MM.1S (cell line): ENCODE measurements at regions not wholly inside any gene's neighbourhood (a gene's known extent, or its start where the extent isn't known, plus 50 kb on each side); places are given as distances from the start of the nearest gene placed in this dataset.

Experiments used
- EZH2 ChIP-seq: fragments of 300-600 bp; sonication (generic); optimal IDR thresholded peaks from 2 replicates; pipeline ENCODE3; 2017; ENCODE audit warnings: low read depth, mild to moderate bottlenecking, antibody characterized with exemption, low read length, mixed read lengths
- EZH2phosphoT487 ChIP-seq: fragments of 300-600 bp; sonication (generic); IDR thresholded peaks from 2 replicates; pipeline ENCODE4 v1.6.1; 2018; ENCODE audit warnings: antibody characterized with exemption, low read length
- TF ChIP-seq, protein P1 (sequence below): fragments of 300-600 bp; sonication (generic); IDR thresholded peaks from 2 replicates; pipeline ENCODE4 v1.5.1; 2016; ENCODE audit warnings: antibody characterized with exemption, low read length, mixed read lengths

DNA sequence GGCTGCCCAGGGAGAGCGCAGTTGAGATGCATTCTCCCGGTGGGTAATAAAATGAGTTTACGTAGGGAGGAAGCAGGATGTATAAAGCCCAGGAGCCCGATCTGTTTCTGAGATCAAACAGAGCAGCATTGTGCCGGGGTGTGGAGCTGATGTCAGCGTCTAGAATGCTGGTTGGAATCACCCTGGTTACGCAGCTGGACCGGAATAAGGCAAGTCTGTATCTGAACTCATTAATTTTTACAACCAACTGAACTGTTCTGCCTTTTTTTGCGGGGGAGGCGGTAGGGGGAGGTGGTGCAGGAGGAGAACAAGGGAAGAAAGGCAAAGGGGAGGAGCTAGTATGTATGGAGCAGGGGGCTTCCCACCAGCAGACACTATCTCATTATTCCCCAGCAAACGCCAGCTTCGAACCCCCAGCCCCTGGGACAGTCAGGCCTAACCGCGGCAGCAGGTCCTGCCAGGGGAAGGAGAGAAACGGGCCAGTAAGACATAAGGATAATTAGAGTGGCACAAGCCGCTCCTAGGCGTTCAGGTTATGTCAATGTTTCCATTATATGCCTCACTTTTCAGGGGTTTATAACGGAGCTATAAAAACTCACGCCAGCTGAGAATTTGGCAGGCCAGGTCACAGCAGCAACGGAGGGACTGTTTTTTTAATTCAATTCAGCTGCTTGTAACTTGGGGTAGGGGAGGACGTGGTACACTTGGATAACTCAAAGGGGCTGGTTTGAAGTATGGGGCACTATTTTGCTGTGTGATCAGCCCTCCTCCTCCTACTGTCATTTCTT lies 175.3 kb upstream of the HES1 start:
- TF ChIP-seq, protein P1, sequence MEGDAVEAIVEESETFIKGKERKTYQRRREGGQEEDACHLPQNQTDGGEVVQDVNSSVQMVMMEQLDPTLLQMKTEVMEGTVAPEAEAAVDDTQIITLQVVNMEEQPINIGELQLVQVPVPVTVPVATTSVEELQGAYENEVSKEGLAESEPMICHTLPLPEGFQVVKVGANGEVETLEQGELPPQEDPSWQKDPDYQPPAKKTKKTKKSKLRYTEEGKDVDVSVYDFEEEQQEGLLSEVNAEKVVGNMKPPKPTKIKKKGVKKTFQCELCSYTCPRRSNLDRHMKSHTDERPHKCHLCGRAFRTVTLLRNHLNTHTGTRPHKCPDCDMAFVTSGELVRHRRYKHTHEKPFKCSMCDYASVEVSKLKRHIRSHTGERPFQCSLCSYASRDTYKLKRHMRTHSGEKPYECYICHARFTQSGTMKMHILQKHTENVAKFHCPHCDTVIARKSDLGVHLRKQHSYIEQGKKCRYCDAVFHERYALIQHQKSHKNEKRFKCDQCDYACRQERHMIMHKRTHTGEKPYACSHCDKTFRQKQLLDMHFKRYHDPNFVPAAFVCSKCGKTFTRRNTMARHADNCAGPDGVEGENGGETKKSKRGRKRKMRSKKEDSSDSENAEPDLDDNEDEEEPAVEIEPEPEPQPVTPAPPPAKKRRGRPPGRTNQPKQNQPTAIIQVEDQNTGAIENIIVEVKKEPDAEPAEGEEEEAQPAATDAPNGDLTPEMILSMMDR, result no peak
- no peak for TF ChIP-seq EZH2
- TF ChIP-seq EZH2phosphoT487, result no peak
